H9 (cell line): ENCODE measurements at regions not wholly inside any gene's neighbourhood (a gene's known extent, or its start where the extent isn't known, plus 50 kb on each side); places are given as distances from the start of the nearest gene placed in this dataset.

ENCODE experiments used
- DNase-seq: peaks from one replicate; pipeline ENCODE4 v3.0.0-alpha.2; 2017
- H2AFZ ChIP-seq: one replicate; pipeline ENCODE4 v1.6.1; 2013; ENCODE audit warnings: mild to moderate bottlenecking, low read length, control low read depth, moderate library complexity
- H2AK5ac ChIP-seq: 2 replicates; pipeline ENCODE4 v1.6.1; 2013; ENCODE audit warnings: low read length, control low read depth, mixed read lengths; ENCODE audit not compliant: insufficient read length
- H2BK120ac ChIP-seq: one replicate; pipeline ENCODE4 v1.6.1; 2013; ENCODE audit warnings: low read depth, mild to moderate bottlenecking, low read length, control low read depth, inconsistent platforms; ENCODE audit not compliant: poor library complexity, severe bottlenecking
- H2BK12ac ChIP-seq: 2 replicates; pipeline ENCODE4 v1.6.1; 2013; ENCODE audit warnings: low read length, control low read depth, mixed read lengths, low read depth; ENCODE audit not compliant: insufficient read length
- H2BK15ac ChIP-seq: 2 replicates; pipeline ENCODE4 v1.6.1; 2013; ENCODE audit warnings: low read depth, low read length, control low read depth
- H2BK20ac ChIP-seq: one replicate; pipeline ENCODE4 v1.6.1; 2013; ENCODE audit warnings: low read depth, mild to moderate bottlenecking, low read length, control low read depth, inconsistent platforms; ENCODE audit not compliant: poor library complexity, severe bottlenecking
- H2BK5ac ChIP-seq: 2 replicates; pipeline ENCODE4 v1.6.1; 2013; ENCODE audit warnings: low read length, control low read depth, mixed read lengths; ENCODE audit not compliant: insufficient read length
- H3K14ac ChIP-seq: 2 replicates; pipeline ENCODE4 v1.6.1; 2013; ENCODE audit warnings: low read length, control low read depth; ENCODE audit not compliant: insufficient read depth
- H3K18ac ChIP-seq: 2 replicates; pipeline ENCODE4 v1.6.1; 2013; ENCODE audit warnings: low read depth, mild to moderate bottlenecking, mixed read lengths, low read length, control low read depth; ENCODE audit not compliant: insufficient read length
- H3K23ac ChIP-seq: 2 replicates; pipeline ENCODE4 v1.6.1; 2013; ENCODE audit warnings: low read length, control low read depth, mixed read lengths, low read depth; ENCODE audit not compliant: insufficient read length
- H3K23me2 ChIP-seq: 2 replicates; pipeline ENCODE4 v1.6.1; 2013; ENCODE audit warnings: low read depth, mild to moderate bottlenecking, mixed read lengths, low read length, control low read depth; ENCODE audit not compliant: insufficient read length, poor library complexity, severe bottlenecking
- H3K27ac ChIP-seq: 2 replicates; pipeline ENCODE4 v1.5.1; 2013; ENCODE audit warnings: low read length, control low read depth, mixed read lengths, low read depth; ENCODE audit not compliant: insufficient read length
- H3K27me3 ChIP-seq: 2 replicates; pipeline ENCODE4 v1.6.1; 2013; ENCODE audit warnings: low read length, control low read depth, inconsistent platforms; ENCODE audit not compliant: insufficient read depth
- H3K4ac ChIP-seq: 2 replicates; pipeline ENCODE4 v1.6.1; 2013; ENCODE audit warnings: low read depth, mild to moderate bottlenecking, control low read depth, inconsistent platforms, low read length, moderate library complexity
- H3K4me1 ChIP-seq: 2 replicates; pipeline ENCODE4 v1.6.1; 2013; ENCODE audit warnings: low read length, control low read depth, inconsistent platforms; ENCODE audit not compliant: insufficient read depth
- H3K4me2 ChIP-seq: 2 replicates; pipeline ENCODE4 v1.6.1; 2013; ENCODE audit warnings: low read length, control low read depth, mixed read lengths; ENCODE audit not compliant: insufficient read length, insufficient read depth
- H3K56ac ChIP-seq: 2 replicates; pipeline ENCODE4 v1.6.1; 2013; ENCODE audit warnings: low read depth, mild to moderate bottlenecking, mixed read lengths, low read length, control low read depth; ENCODE audit not compliant: insufficient read length
- H3K79me1 ChIP-seq: 2 replicates; pipeline ENCODE4 v1.6.1; 2013; ENCODE audit warnings: low read depth, mild to moderate bottlenecking, moderate library complexity, low read length, control low read depth, inconsistent platforms; ENCODE audit not compliant: insufficient read depth, poor library complexity, severe bottlenecking
- H3K79me2 ChIP-seq: 2 replicates; pipeline ENCODE4 v1.6.1; 2013; ENCODE audit warnings: low read length, control low read depth, inconsistent platforms; ENCODE audit not compliant: insufficient read depth
- H3K9ac ChIP-seq: 2 replicates; pipeline ENCODE4 v1.6.1; 2013; ENCODE audit warnings: low read length, control low read depth, mixed read lengths; ENCODE audit not compliant: insufficient read length; ENCODE audit errors: extremely low read depth
- H3K9me3 ChIP-seq: one replicate; pipeline ENCODE4 v1.6.1; 2013; ENCODE audit warnings: low read depth, low read length, inconsistent platforms; ENCODE audit not compliant: control insufficient read depth
- H3T11ph ChIP-seq: one replicate; pipeline ENCODE4 v1.6.1; 2013; ENCODE audit warnings: mild to moderate bottlenecking, low read length, control low read depth, inconsistent platforms
- H4K20me1 ChIP-seq: one replicate; pipeline ENCODE4 v1.6.1; 2013; ENCODE audit not compliant: control insufficient read depth, insufficient read length, insufficient read depth
- H4K5ac ChIP-seq: 2 replicates; pipeline ENCODE4 v1.6.1; 2013; ENCODE audit warnings: low read depth, mild to moderate bottlenecking, mixed read lengths, low read length, control low read depth; ENCODE audit not compliant: insufficient read length
- H4K8ac ChIP-seq: replicated peaks from 2 replicates; pipeline ENCODE4 v1.6.1; 2013; ENCODE audit warnings: low read length, control low read depth, mixed read lengths, low read depth; ENCODE audit not compliant: insufficient read length
- H4K91ac ChIP-seq: 2 replicates; pipeline ENCODE4 v1.6.1; 2013; ENCODE audit warnings: low read depth, mild to moderate bottlenecking, moderate library complexity, mixed read lengths, low read length, control low read depth; ENCODE audit not compliant: insufficient read length
- H3K27ac Mint-ChIP-seq, 3 experiments: 2 replicates in 2 of 3; 3 replicates in 1 of 3; pipeline ENCODE4 v1.8.0; 2020 to 2021; ENCODE audit warnings: mixed read lengths in 3 of 3, mild to moderate bottlenecking in 1 of 3, moderate library complexity in 1 of 3
- H3K27me3 Mint-ChIP-seq: 2 replicates; pipeline ENCODE4 v1.8.0; 2021; ENCODE audit warnings: low read depth, mild to moderate bottlenecking, moderate library complexity, mixed read lengths
- H3K36me3 Mint-ChIP-seq, 3 experiments: 2 replicates in 2 of 3; 3 replicates in 1 of 3; pipeline ENCODE4 v1.8.0; 2020 to 2021; ENCODE audit warnings: low read depth in 3 of 3, mixed read lengths in 3 of 3; ENCODE audit not compliant: insufficient read depth in 1 of 3
- H3K4me1 Mint-ChIP-seq, 2 experiments: 2 replicates each; pipeline ENCODE4 v1.8.0; 2020; ENCODE audit warnings: mixed read lengths in 2 of 2
- H3K4me3 Mint-ChIP-seq, 2 experiments: 2 replicates in 1 of 2; 3 replicates in 1 of 2; pipeline ENCODE4 v1.8.0; 2020 to 2021; ENCODE audit warnings: mild to moderate bottlenecking in 2 of 2, mixed read lengths in 2 of 2, moderate library complexity in 1 of 2
- H3K9me3 Mint-ChIP-seq, 2 experiments: 2 replicates in 1 of 2; 3 replicates in 1 of 2; pipeline ENCODE4 v1.8.0; 2020; ENCODE audit warnings: mild to moderate bottlenecking in 2 of 2, mixed read lengths in 2 of 2, moderate library complexity in 1 of 2
- WGBS: extraction: QIAGEN DNeasy Blood & Tissue Kit; methylation state at CpG from one replicate; pipeline ENCODE4 v1.1.7; 2013; ENCODE audit warnings: missing lambda C conversion rate, low lambda C conversion rate, mixed read lengths; ENCODE audit not compliant: insufficient read length; ENCODE audit errors: extremely low coverage; 5-methylcytosine and 5-hydroxymethylcytosine counted together
- TF ChIP-seq, protein P1 (sequence below): fragments of 200-600 bp; sonication (generic); conservative IDR thresholded peaks from 3 replicates; pipeline ENCODE4 v1.8.0; 2021; ENCODE audit warnings: antibody characterized with exemption, mild to moderate bottlenecking

DNA sequence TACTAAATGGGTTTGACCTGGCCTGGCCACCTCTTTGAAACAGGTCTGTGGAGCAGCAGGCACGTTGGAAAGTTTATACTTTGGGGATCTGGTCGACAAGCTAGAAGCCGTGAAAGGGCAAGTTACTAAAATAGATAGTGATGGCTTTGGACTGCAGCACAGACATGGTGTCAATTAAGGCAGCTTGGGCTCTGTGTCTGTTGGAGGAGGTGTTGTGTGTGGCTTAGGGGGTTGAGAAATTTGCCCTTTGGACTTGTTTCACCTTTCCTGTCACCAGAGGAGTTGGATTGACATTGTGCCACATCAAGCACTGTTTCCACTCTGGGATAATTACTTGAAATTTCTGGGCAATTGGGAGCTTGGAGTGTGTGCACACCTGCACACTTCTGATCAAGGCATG lies 251.8 kb upstream of the MKI67 start:
- Histone ChIP-seq H3K79me2 (no peaks in the 10 kb centered on the region), H3K27ac (no peak overlapping the region), H3K9ac (no peak overlapping the region), H3K23me2 (no peaks in the 10 kb centered on the region), H3K4ac (no peak overlapping the region), H3K4me1 (no peaks in the 10 kb centered on the region), H3K18ac (no peak overlapping the region), H2BK20ac (no peak overlapping the region), H2AFZ (no peak overlapping the region), H2BK15ac (no peak overlapping the region), H2BK120ac (no peak overlapping the region), H2BK5ac (no peak overlapping the region), H2BK12ac (no peak overlapping the region), H3K79me1 (no peaks in the 10 kb centered on the region), H3K4me2 (no peak overlapping the region), H3K56ac (no peak overlapping the region), H4K8ac (no peak overlapping the region), H3T11ph (no peak overlapping the region), H3K27me3 (no peaks in the 10 kb centered on the region), H3K9me3 (no peaks in the 10 kb centered on the region), H4K5ac (no peak overlapping the region), H2AK5ac (no peak overlapping the region), H4K20me1 (no peaks in the 10 kb centered on the region), H4K91ac (no peak overlapping the region), H3K23ac (no peak overlapping the region), H3K14ac (no peak overlapping the region)
- WGBS = no CpG with 5 or more reads among the region's 3 CpGs
- no peak overlapping the region for H3K27ac Mint-ChIP-seq
- no peaks in the 10 kb centered on the region for H3K36me3 Mint-ChIP-seq
- TF ChIP-seq, protein P1, sequence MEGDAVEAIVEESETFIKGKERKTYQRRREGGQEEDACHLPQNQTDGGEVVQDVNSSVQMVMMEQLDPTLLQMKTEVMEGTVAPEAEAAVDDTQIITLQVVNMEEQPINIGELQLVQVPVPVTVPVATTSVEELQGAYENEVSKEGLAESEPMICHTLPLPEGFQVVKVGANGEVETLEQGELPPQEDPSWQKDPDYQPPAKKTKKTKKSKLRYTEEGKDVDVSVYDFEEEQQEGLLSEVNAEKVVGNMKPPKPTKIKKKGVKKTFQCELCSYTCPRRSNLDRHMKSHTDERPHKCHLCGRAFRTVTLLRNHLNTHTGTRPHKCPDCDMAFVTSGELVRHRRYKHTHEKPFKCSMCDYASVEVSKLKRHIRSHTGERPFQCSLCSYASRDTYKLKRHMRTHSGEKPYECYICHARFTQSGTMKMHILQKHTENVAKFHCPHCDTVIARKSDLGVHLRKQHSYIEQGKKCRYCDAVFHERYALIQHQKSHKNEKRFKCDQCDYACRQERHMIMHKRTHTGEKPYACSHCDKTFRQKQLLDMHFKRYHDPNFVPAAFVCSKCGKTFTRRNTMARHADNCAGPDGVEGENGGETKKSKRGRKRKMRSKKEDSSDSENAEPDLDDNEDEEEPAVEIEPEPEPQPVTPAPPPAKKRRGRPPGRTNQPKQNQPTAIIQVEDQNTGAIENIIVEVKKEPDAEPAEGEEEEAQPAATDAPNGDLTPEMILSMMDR = no peak
- H3K27me3 Mint-ChIP-seq = peaks cover 4% of the 10 kb centered on the region
- H3K4me1 Mint-ChIP-seq = no peaks in the 10 kb centered on the region
- H3K4me3 Mint-ChIP-seq = no peak overlapping the region
- DNase-seq = no peak
- no peaks in the 10 kb centered on the region for H3K9me3 Mint-ChIP-seq
